ENCODE measurements at regions not wholly inside any gene's neighbourhood (a gene's known extent, or its start where the extent isn't known, plus 50 kb on each side); places are given as distances from the start of the nearest gene placed in this dataset.

GRCh38 chr12:24759155-24759554, 189.7 kb downstream of the BCAT1 start:
- no peak for DNase-seq

GRCh38 chr12:24756479-24757024, 192.3 kb downstream of the BCAT1 start:
- no peak for DNase-seq

DNA sequence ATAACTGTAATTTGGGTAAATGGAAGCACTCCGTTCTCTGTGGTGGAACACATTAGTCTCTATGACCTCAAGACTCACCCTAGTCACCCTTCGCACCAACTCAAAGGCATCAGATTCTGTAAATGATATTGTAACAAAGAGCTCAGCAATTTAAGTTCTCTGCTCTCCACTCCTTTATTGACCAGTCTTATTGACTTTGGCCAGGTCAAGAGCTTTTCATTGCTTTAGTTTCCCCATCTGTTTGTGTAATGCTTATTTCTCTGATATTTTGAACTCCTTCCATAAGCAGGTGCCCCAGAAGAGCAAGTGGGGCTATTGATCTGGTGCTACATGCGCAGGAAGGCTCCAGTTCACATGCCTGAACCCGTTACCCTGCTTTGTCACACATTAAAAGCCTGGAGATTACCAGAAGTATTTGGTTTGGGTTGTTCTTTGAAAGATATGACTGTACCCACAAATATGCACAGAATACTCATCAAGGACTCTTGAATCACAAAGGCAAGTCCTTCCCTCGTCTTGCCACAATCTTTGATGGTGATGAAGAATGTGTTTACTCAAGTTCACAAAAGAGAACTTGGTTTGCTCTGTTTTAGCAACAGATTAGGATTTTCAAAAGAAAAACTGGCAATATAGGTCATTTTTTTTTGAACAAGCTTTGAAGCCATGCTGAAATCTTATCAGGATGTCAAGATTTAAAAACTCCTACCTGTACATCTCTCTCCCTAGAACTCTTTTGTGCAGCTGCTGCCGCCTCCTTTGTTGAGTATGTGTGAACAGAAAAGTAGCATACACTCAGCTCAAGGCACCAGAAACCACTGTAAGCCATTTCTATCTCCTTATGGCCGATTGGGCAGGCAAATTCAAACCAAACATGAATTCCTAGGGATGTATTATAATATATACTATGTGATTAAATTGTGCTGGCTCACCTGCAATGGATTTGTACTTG, 193.9 kb downstream of the BCAT1 start:
- DNase-seq, result no peak

- no peak for DNase-seq
Measured at GRCh38 chr12:24752763-24753462, 196.0 kb downstream of the BCAT1 start.

DNA sequence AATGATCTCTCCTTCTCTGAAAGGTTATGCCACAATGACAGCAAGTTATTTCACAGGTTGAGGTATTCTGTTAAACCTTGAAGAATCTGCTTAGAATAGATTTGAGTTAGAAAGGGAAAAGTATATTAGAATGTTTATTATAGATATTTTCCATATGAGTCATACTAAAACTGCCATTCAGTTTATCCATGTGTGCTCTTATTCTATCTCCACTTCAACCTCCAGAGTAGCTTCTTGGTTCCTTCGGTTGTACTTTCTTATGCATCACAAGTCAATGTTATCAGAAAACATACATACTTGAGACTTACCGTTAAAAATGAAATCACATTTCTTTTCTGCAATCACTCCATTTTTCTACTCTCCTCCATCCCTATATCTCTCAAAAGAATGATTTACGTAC, 197.7 kb downstream of the BCAT1 start:
- no peak for DNase-seq

GRCh38 chr12:24750263-24750662, 198.6 kb downstream of the BCAT1 start:
- DNase-seq, result no peak

DNA sequence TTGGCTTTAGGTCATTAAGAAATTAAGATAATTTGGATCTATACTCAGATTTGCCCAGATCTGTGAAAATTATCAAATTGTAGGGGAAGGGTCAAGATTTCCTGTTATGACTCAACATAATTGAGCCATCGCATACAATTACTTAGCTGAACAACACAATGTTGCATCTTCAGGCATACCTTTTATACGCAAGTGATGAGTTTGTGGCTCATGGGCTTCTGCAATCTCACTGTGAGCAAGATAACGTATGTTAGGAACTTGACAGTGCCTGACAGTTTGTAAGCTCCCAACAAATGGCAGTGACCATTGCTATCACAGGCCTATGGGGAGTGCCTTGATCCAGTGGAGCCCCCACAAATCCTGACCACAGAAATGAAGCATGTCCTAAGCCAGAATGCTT, 199.7 kb downstream of the BCAT1 start:
- no peak for DNase-seq

GRCh38 chr12:24748326-24748725, 200.6 kb downstream of the BCAT1 start:
- no peak for DNase-seq

GRCh38 chr12:24746864-24747263, 202.0 kb downstream of the BCAT1 start:
- no peak for DNase-seq

GRCh38 chr12:24746006-24746671, 202.8 kb downstream of the BCAT1 start:
- no peak for DNase-seq

GRCh38 chr12:24743941-24744793, 204.7 kb downstream of the BCAT1 start:
- no peak for DNase-seq

- peak; percentile 47 for DNase-seq
Measured at GRCh38 chr12:24742378-24742777, 206.5 kb downstream of the BCAT1 start.

- DNase-seq, result no peak
Measured at GRCh38 chr12:24741216-24741615, 207.7 kb downstream of the BCAT1 start.

GRCh38 chr12:24739106-24739779, 209.7 kb downstream of the BCAT1 start:
- no peak for DNase-seq

- DNase-seq, result no peak
Measured at GRCh38 chr12:24738441-24738840, 210.5 kb downstream of the BCAT1 start.

GRCh38 chr12:24731596-24731995, 217.3 kb downstream of the BCAT1 start:
- DNase-seq, result no peak

DNA sequence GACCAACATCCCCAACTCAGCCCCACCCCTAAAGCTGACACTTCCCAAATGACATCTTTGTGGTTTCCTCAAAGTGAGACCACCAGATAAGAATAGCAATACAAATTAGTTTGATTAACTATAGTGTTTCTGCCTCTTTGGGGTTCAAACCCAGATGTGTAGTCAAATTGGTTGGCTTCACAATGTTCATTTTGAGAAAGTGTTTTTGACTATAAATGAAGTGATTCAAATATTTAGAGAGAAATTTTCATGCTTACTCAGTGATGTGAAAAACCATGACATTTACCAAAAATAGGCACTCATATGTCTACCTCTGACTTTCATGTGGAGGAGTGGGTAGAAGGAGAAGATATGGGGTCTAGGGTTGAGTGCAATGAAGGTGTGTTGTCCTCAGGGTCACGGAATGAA, 218.4 kb downstream of the BCAT1 start:
- no peak for DNase-seq

DNA sequence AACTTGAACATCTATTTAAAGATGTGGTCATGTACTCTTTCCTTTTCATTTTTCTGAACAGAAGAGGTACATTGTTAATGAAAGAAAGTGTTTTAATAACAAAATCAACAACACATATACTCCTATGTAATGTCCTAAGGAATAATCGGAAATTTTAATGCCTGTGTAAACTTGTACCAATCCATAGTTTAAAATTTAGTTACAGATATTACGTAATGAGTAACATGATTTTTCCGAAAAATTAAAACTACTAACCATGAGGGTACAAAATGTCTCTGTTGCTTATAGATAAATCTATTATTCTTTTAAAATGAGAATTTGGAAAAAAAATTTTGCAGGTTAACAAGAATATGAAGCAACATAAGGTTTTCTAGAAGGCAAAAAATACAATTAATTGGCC, 220.1 kb downstream of the BCAT1 start:
- no peak for DNase-seq

DNA sequence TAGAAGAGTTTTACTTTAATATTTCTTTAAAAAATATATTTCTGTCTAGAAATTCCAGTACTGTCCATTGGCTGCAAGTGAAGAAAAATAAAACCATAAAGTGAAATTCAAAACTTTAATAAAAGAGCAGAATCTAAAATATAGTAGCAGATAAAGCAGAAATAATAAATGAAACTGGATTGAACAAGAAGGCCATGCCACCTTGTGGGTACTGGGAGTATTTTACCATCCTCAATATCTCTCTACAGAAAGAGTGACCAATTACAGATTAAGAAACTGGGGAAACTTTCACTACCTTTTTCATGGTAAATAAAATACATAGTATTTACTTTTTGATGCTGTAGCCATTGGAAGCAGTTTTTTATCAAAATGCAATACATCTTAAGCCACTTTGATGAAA, 220.5 kb downstream of the BCAT1 start:
- DNase-seq, result no peak

DNA sequence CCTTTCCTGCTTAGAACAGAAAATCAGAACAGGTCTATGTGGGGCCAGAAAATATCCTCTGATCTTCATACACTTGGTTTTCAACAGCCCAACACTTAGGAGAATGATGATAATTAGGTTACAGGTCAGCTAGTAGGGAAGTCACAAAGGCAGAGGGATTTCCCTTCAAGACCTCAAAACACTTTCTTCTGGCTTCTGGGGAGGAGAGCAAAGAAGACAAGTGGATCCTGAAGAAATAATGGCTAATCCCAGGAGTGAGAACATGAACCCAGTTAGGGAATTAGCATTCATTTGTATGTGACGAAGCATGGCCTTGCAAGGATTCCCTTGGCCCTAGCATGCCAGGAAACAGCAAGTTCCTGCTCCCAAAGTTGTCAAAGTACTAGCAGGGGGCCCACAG, 223.3 kb downstream of the BCAT1 start:
- no peak for DNase-seq

- no peak for DNase-seq
Measured at GRCh38 chr12:24724814-24725213, 224.1 kb downstream of the BCAT1 start.

- DNase-seq, result no peak
Measured at GRCh38 chr12:24723759-24724158, 225.1 kb downstream of the BCAT1 start.
